Skeletal muscle tissue (tissue), 3 donors: ENCODE measurements at regions not wholly inside any gene's neighbourhood (a gene's known extent, or its start where the extent isn't known, plus 50 kb on each side); places are given as distances from the start of the nearest gene placed in this dataset.

Source experiments
- H3K27ac ChIP-seq: one replicate; pipeline ENCODE4 v1.7.0; 2013; ENCODE audit warnings: mild to moderate bottlenecking, low read depth, low read length, inconsistent platforms
- H3K27me3 ChIP-seq, 3 donors: one replicate each; pipeline ENCODE4 v1.7.0; 2013; ENCODE audit warnings: low read length in 3 of 3; ENCODE audit not compliant: control insufficient read depth in 3 of 3, insufficient read depth in 3 of 3
- H3K36me3 ChIP-seq, 3 donors: one replicate each; pipeline ENCODE4 v1.7.0; 2013; ENCODE audit warnings: low read length in 3 of 3; ENCODE audit not compliant: control insufficient read depth in 3 of 3, insufficient read depth in 3 of 3
- H3K4me1 ChIP-seq, 3 donors: one replicate each; pipeline ENCODE4 v1.7.0; 2013; ENCODE audit warnings: low read length in 3 of 3, mild to moderate bottlenecking in 3 of 3; ENCODE audit not compliant: control insufficient read depth in 3 of 3, insufficient read depth in 3 of 3
- H3K4me3 ChIP-seq, 3 donors: one replicate each; pipeline ENCODE4 v1.7.0; 2013; ENCODE audit warnings: low read length in 3 of 3
- H3K9ac ChIP-seq, 3 donors: one replicate each; pipeline ENCODE4 v1.7.0; 2013; ENCODE audit warnings: low read length in 3 of 3, mild to moderate bottlenecking in 3 of 3, moderate library complexity in 2 of 3, low read depth in 1 of 3
- H3K9me3 ChIP-seq, 3 donors: one replicate each; pipeline ENCODE4 v1.7.0; 2013; ENCODE audit warnings: low read length in 3 of 3; ENCODE audit not compliant: control insufficient read depth in 3 of 3
- donor health status: Osteomylitis.

GRCh38 chr13:99040536-99041131, 62.8 kb upstream of the DOCK9 start:
- no peaks in the 10 kb centered on the region for H3K36me3 ChIP-seq
- no peak overlapping the region for H3K27ac ChIP-seq
- H3K9ac ChIP-seq, result no peak overlapping the region
- peaks cover 0 to 3% (median 0%) of the 10 kb centered on the region in 3 donors for H3K27me3 ChIP-seq
- H3K4me1 ChIP-seq, result no peaks in the 10 kb centered on the region
- no peak overlapping the region for H3K4me3 ChIP-seq
- H3K9me3 ChIP-seq, result no peaks in the 10 kb centered on the region

DNA sequence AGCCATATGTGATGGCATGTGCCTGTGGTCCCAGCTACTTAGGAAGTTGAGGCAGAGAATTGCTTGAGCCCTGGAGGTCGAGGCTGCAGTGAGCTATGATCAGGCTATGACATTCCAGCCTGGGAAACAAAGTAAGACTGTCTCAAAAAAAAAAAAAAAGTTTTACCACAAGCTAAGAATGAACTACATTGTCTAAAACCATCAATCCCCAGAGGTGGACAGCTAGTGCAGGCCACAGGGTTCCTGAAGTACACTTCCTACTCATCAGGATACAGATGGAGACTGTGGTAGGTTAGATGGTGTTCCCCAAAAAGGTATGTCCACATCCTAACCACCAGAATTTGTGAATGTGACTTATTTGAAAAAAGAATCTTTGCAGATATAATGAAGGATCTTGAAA, 63.5 kb upstream of the DOCK9 start:
- Histone ChIP-seq H3K27me3 (peaks cover 0 to 3% (median 0%) of the 10 kb centered on the region in 3 donors), H3K9me3 (no peaks in the 10 kb centered on the region), H3K36me3 (no peaks in the 10 kb centered on the region), H3K4me1 (peaks cover 3 to 4% (median 4%) of the 10 kb centered on the region in 3 donors), H3K4me3 (no peak overlapping the region), H3K9ac (no peak overlapping the region), H3K27ac (no peak overlapping the region)

- Histone ChIP-seq H3K4me1 (peaks cover 7 to 8% (median 8%) of the 10 kb centered on the region in 3 donors), H3K4me3 (no peak overlapping the region), H3K36me3 (no peaks in the 10 kb centered on the region), H3K9me3 (no peaks in the 10 kb centered on the region), H3K27me3 (peaks cover 0 to 3% (median 0%) of the 10 kb centered on the region in 3 donors), H3K27ac (no peak overlapping the region), H3K9ac (no peak overlapping the region)
These were observed 63.9 kb upstream of the DOCK9 start for GRCh38 chr13:99041788-99042187.

DNA sequence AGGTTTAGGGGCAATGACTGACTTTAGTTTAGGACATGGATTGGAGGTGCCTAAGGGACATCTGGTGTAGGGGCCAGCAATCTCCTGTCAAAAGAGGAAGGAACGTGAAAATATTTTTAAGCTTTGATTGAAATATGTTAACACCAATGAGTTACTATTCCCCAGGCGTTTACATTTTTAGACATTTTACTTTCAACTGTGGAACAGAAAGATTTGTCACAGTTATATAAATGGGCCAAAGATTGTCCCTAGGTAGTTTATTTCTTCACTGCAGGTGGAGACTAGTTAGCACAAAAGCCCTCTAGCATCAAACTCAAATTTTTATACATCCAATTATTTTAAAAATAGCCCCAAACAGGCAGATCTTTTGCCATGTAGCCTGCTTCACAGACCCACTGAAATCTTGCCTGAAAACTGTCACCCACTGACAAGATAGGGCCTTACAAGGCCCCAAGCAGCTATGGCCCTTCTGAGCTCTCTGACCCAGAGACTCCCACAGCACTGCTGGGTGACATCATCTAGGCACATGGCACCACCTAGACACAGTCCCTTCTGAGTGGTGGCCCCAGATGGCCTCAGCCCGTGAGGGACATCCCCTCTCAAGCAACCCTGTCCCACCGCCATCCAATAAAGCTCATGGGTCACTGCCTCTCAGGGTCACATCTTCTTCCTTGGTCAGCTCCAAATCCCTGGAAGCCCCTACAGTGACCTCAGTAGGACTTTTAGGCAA, 64.8 kb upstream of the DOCK9 start:
- Histone ChIP-seq H3K4me1 (peaks cover 7 to 9% (median 9%) of the 10 kb centered on the region in 3 donors), H3K4me3 (no peak overlapping the region), H3K9ac (no peak overlapping the region), H3K27ac (no peak overlapping the region), H3K36me3 (no peaks in the 10 kb centered on the region), H3K27me3 (peaks cover 0 to 3% (median 0%) of the 10 kb centered on the region in 3 donors), H3K9me3 (no peaks in the 10 kb centered on the region)

DNA sequence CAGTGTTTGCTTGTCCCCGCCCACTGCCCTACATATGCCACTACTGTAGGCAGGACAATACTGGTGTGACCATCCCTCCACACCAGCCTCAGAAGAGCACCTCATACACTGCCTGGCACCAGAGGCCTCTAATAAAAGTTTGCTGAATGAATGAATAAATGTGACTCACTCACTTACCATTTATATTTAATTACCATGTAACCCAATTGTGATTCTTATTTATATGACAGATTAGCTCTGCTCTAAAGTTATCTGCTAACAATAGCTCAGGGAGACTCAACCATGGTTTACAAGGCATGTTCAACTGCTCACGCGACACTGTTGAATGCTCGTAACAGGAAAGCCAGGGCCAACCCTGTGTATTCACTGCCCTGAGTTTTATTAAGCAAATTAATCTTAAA, 66.0 kb upstream of the DOCK9 start:
- Histone ChIP-seq H3K9me3 (no peaks in the 10 kb centered on the region), H3K27ac (no peak overlapping the region), H3K9ac (no peak overlapping the region), H3K4me1 (peaks cover 7 to 9% (median 9%) of the 10 kb centered on the region in 3 donors), H3K4me3 (no peak overlapping the region), H3K36me3 (no peaks in the 10 kb centered on the region), H3K27me3 (peaks cover 0 to 3% (median 0%) of the 10 kb centered on the region in 3 donors)

GRCh38 chr13:99044764-99045163, 66.9 kb upstream of the DOCK9 start:
- Histone ChIP-seq H3K4me1 (peaks cover 7 to 9% (median 9%) of the 10 kb centered on the region in 3 donors), H3K27me3 (peaks cover 0 to 3% (median 0%) of the 10 kb centered on the region in 3 donors), H3K27ac (no peak overlapping the region), H3K4me3 (no peak overlapping the region), H3K9me3 (no peaks in the 10 kb centered on the region), H3K9ac (no peak overlapping the region), H3K36me3 (no peaks in the 10 kb centered on the region)

- Histone ChIP-seq H3K4me3 (no peak overlapping the region), H3K9me3 (no peaks in the 10 kb centered on the region), H3K36me3 (no peaks in the 10 kb centered on the region), H3K4me1 (peaks cover 9% of the 10 kb centered on the region in 3 donors), H3K9ac (no peak overlapping the region), H3K27me3 (peaks cover 0 to 3% (median 0%) of the 10 kb centered on the region in 3 donors), H3K27ac (no peak overlapping the region)
These were observed 67.5 kb upstream of the DOCK9 start for GRCh38 chr13:99045396-99045795.

DNA sequence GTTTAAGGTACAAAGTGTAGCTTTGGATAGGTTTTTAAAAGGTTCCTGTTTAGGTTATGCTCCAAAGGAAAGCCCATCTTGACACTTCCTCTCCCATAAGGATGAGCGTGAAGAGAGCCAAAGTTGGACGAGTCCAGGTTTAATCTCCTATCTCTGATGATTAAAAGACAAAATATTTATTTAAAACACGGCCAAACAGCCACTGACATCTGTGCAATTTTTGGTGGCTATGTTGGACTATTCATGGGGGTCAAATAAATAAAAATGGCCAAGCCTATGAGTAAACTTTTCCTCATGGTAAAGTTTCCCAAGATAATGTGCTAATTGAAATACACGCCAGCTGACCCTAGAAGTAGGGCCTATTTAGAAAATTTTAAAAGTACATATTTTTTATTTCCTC, 69.0 kb upstream of the DOCK9 start:
- H3K4me3 ChIP-seq, result no peak overlapping the region
- no peak overlapping the region for H3K27ac ChIP-seq
- H3K9me3 ChIP-seq, result no peaks in the 10 kb centered on the region
- peaks cover 0 to 3% (median 0%) of the 10 kb centered on the region in 3 donors for H3K27me3 ChIP-seq
- H3K4me1 ChIP-seq, result peaks cover 9 to 14% (median 13%) of the 10 kb centered on the region in 3 donors
- H3K36me3 ChIP-seq, result no peaks in the 10 kb centered on the region
- no peak overlapping the region for H3K9ac ChIP-seq

GRCh38 chr13:99050983-99051488, 73.2 kb upstream of the DOCK9 start:
- Histone ChIP-seq H3K36me3 (no peaks in the 10 kb centered on the region), H3K9me3 (no peaks in the 10 kb centered on the region), H3K4me1 (peaks cover 12 to 13% (median 12%) of the 10 kb centered on the region in 3 donors), H3K9ac (no peak overlapping the region), H3K27me3 (no peaks in the 10 kb centered on the region), H3K4me3 (no peak overlapping the region), H3K27ac (no peak overlapping the region)

GRCh38 chr13:99051768-99052455, 74.0 kb upstream of the DOCK9 start:
- Histone ChIP-seq H3K27ac (no peak overlapping the region), H3K27me3 (no peaks in the 10 kb centered on the region), H3K36me3 (no peaks in the 10 kb centered on the region), H3K9me3 (no peaks in the 10 kb centered on the region), H3K4me1 (peaks cover 4 to 7% (median 7%) of the 10 kb centered on the region in 3 donors), H3K4me3 (no peak overlapping the region), H3K9ac (no peak overlapping the region)
